ENCODE measurements at regions not wholly inside any gene's neighbourhood (a gene's known extent, or its start where the extent isn't known, plus 50 kb on each side); places are given as distances from the start of the nearest gene placed in this dataset.
A peak's percentile ranks its signal among the peaks of the same experiment; 100 is the strongest.
"Not testable (repeated sequence)": the region's sequence is repeated elsewhere in the genome, so short reads cannot be mapped to it uniquely, and the experiment has no call there.

- POLR2A ChIA-PET: interaction anchor here (1.2 kb wide), 1 partner anchor 11 kb away, joined by 4 read pairs; no protein-coding TSS in a partner anchor
- H3K79me2 ChIP-seq (ENCODE audit: control insufficient read depth, insufficient read depth, low read length); DNase-seq (ENCODE audit: low read depth, low spot score); H3K36me3 ChIP-seq (ENCODE audit: control insufficient read depth in 2 of 2, insufficient read depth in 2 of 2, low read length in 1 of 2); H3K9ac ChIP-seq (ENCODE audit: control insufficient read depth, insufficient read depth, low read length); H3K4me2 ChIP-seq (ENCODE audit: control insufficient read depth, insufficient read depth); H3K27ac ChIP-seq (ENCODE audit: control insufficient read depth, insufficient read depth); H3K27me3 ChIP-seq (replicated peaks in 1 of 2; ENCODE audit: control insufficient read depth in 2 of 2, insufficient read depth in 2 of 2, low read length in 1 of 2); BruUV-seq (replicated peaks); H3K4me1 ChIP-seq (ENCODE audit: control insufficient read depth, insufficient read depth, low read length); H4K20me1 ChIP-seq (ENCODE audit: control insufficient read depth, insufficient read depth); H3K9me3 ChIP-seq (replicated peaks; ENCODE audit: control insufficient read depth, insufficient read depth, low read length); H3K4me3 ChIP-seq; FAIRE-seq; H2AFZ ChIP-seq (ENCODE audit: control insufficient read depth, low read depth, low read length): not testable (repeated sequence)
- CTCF ChIA-PET: interaction anchor here (0.9 to 4.7 kb wide), 31 partner anchors 10 to 1071 kb away, joined by 3 to 71 read pairs (median 4); no protein-coding TSS in a partner anchor
- SMC1A ChIA-PET (ENCODE audit: uncharacterized antibody, unreplicated experiment): interaction anchor here (0.8 to 4.6 kb wide), 43 partner anchors 11 to 1073 kb away, joined by 3 to 48 read pairs (median 4); no protein-coding TSS in a partner anchor
- 0 out of 2 replicates have a peak, but pooled peaks have one; percentile 23 for TF ChIP-seq NR2F1 (conservative IDR thresholded peaks at IDR 0.05)
- 0% methylated on average over 4 of the region's 4 CpGs for WGBS (ENCODE audit: insufficient coverage, insufficient replicate concordance, low lambda C conversion rate, missing lambda C conversion rate)
- intact Hi-C loops (cut with micrococcal nuclease; ENCODE audit: unreplicated experiment) (loop anchor here (5.0 kb wide), 4 partner anchors 89 to 1089 kb away; no protein-coding TSS in a partner anchor), in situ Hi-C loops (cut with MboI) (loop anchor here (5.0 to 10.0 kb wide), 3 partner anchors 346 to 1086 kb away; no protein-coding TSS in a partner anchor)
- RAD21 ChIA-PET (ENCODE audit: unreplicated experiment): interaction anchor here (0.8 to 3.4 kb wide), 38 partner anchors 10 to 1069 kb away, joined by 3 to 37 read pairs (median 4); no protein-coding TSS in a partner anchor
- ATAC-seq: peak; percentile 56
These were observed 127.5 kb upstream of the CACNA2D1 start for GRCh38 chr7:82571047-82571446.

GRCh38 chr7:82567841-82568240 lies 124.3 kb upstream of the CACNA2D1 start:
- Histone ChIP-seq H3K27ac (ENCODE audit: control insufficient read depth, insufficient read depth) (no peak overlapping the region), H3K4me3 (no peak overlapping the region), H4K20me1 (ENCODE audit: control insufficient read depth, insufficient read depth) (no peaks in the 10 kb centered on the region), H3K36me3 (ENCODE audit: control insufficient read depth in 2 of 2, insufficient read depth in 2 of 2, low read length in 1 of 2) (no peaks in the 10 kb centered on the region), H3K4me2 (ENCODE audit: control insufficient read depth, insufficient read depth) (no peak overlapping the region), H3K27me3 (replicated peaks in 1 of 2; ENCODE audit: control insufficient read depth in 2 of 2, insufficient read depth in 2 of 2, low read length in 1 of 2) (no peaks in the 10 kb centered on the region), H3K4me1 (ENCODE audit: control insufficient read depth, insufficient read depth, low read length) (no peaks in the 10 kb centered on the region), H2AFZ (ENCODE audit: control insufficient read depth, low read depth, low read length) (no peak overlapping the region), H3K79me2 (ENCODE audit: control insufficient read depth, insufficient read depth, low read length) (no peaks in the 10 kb centered on the region), H3K9me3 (replicated peaks; ENCODE audit: control insufficient read depth, insufficient read depth, low read length) (no peaks in the 10 kb centered on the region), H3K9ac (ENCODE audit: control insufficient read depth, insufficient read depth, low read length) (no peak overlapping the region)
- no peak for FAIRE-seq
- RAD21 ChIA-PET (ENCODE audit: unreplicated experiment): interaction anchor here (0.7 to 2.4 kb wide), 7 partner anchors 9 to 521 kb away, joined by 3 to 6 read pairs (median 4); no protein-coding TSS in a partner anchor
- DNase-seq (ENCODE audit: low read depth, low spot score): no peak
- SMC1A ChIA-PET (ENCODE audit: uncharacterized antibody, unreplicated experiment): interaction anchor here (1.1 to 1.6 kb wide), 4 partner anchors 48 to 522 kb away, joined by 3 to 4 read pairs (median 3); no protein-coding TSS in a partner anchor
- intact Hi-C loops (cut with micrococcal nuclease; ENCODE audit: unreplicated experiment) (no loop called here), in situ Hi-C loops (cut with MboI) (no loop called here)
- CTCF ChIA-PET: interaction anchor here (1.0 to 1.8 kb wide), 4 partner anchors 10 to 1067 kb away, joined by 3 to 6 read pairs (median 4); no protein-coding TSS in a partner anchor
- no peak for ATAC-seq
- BruUV-seq (replicated peaks): no TSS peak
- no peak for TF ChIP-seq RUNX3 (IDR thresholded peaks at IDR 0.05; ENCODE audit: low read length)
- no peak for TF ChIP-seq TBL1XR1 (IDR thresholded peaks at IDR 0.05; ENCODE audit: low read depth, low read length)
- TF ChIP-seq RAD21 (IDR thresholded peaks at IDR 0.05; ENCODE audit: insufficient read depth, low read depth, low read length): no peak
- TF ChIP-seq BRCA1 (IDR thresholded peaks at IDR 0.05; ENCODE audit: low read depth, low read length): no peak
- no peak for TF ChIP-seq ZNF274 (IDR thresholded peaks at IDR 0.05; ENCODE audit: insufficient read depth, insufficient read length)
- TF ChIP-seq RELB (IDR thresholded peaks at IDR 0.05; ENCODE audit: low read depth): no peak
- TF ChIP-seq REST (IDR thresholded peaks at IDR 0.05; ENCODE audit: low read depth, low read length): no peak
- POLR2A ChIA-PET: no interaction called here
- 2% methylated on average over 2 of the region's 2 CpGs for WGBS (ENCODE audit: insufficient coverage, insufficient replicate concordance, low lambda C conversion rate, missing lambda C conversion rate)
